Activated CD8-positive, alpha-beta memory T cell treated with anti-CD3 and anti-CD28 coated beads for 24 hours (primary cell): ENCODE measurements at regions not wholly inside any gene's neighbourhood (a gene's known extent, or its start where the extent isn't known, plus 50 kb on each side); places are given as distances from the start of the nearest gene placed in this dataset.

Experiments
- DNase-seq: peaks from one replicate; pipeline ENCODE4 v3.0.0-alpha.2; 2020

DNA sequence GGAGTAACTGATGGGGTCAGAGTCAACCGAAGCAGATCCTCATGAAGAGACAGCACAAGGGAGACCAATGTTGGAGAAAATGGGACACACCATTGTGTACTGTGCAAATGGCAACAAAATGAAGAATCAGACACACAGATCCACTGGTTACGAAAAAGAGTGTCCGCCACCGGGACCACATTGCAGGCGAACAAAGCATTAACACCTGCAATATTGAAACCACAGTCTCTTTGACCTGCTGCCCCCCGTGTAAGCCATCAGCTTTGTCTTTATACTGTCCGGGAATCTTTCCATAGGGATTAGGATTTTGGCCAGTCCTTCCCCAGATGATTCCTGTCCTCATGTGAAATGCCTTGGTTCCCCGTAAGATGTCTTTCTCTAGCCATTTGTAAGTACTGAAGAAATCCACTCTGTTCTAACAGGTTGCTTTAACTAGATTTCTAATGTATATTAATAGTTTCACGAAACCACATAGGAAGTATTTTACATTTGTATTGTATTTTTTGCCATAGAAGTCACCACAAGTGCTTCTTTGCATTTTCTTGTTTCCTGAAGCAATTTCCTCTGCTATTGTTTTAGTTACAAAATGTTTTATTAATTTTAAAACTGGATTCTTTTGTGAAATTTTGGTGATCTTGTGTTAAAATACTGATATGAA is 140.8 kb upstream of the NFE2L3 start:
- DNase-seq = no peak

DNA sequence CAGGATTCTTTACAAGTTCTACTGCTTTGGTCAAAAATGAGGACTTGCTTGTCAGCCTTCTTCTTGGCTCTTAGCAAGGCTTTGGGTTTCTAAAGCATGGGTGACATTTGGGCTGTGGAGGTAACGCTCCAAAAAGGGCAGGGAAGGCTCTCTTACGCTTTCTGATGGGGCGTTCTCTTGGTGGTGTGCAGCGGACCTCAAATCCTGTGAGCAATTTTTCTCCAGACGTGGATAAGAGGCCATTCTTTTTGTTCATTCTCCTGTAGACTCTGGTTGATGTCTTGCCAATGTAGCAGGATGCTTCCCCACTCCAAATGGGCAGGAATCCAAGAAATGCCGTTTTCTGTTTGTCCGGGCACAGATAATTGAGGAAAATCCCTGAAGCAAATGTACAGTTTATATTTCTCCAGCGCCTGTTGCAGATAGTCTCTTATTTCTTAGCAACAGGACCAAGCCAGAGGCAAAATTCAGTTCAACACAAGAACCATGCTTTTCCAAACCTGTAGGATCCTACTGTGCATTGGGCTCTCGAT is 138.4 kb upstream of the NFE2L3 start:
- DNase-seq = no peak

DNA sequence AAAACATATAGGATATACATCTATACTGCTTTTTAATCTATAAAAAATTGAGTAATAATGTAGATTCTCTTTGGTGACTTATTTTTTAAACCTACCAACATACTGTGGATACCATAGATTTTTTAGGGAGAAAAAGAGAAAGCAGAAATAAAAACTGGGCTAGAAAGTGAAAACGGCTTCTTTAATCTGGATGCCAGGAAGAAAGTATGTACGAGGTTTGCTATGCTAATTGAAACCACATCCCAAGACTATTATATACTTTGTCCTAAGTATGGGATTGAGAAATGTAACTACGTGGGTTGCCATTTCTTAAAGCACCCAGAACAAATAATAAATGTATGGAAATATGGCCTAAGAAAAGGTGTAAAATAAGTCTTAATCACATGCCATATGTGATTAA is 129.0 kb upstream of the NFE2L3 start:
- DNase-seq = no peak

DNA sequence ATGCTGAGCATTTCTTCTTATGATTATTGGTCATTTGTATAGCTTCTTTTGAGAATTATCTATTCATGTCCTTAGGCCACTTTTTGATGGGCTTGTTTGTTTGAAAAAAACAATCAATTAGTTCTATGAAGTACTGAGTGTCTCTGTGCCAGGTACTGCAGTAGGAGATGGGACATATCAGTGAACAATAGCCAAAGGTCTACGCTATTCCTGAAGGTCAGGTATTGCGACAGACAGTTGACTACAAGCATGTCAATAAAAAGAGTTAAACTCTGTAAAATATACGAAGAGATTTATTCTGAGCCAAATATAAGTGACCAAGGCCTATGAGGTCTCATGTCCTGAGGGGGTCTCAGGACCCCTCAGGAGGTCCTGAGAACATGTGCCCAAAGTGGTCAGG is 122.1 kb upstream of the NFE2L3 start:
- no peak for DNase-seq

DNA sequence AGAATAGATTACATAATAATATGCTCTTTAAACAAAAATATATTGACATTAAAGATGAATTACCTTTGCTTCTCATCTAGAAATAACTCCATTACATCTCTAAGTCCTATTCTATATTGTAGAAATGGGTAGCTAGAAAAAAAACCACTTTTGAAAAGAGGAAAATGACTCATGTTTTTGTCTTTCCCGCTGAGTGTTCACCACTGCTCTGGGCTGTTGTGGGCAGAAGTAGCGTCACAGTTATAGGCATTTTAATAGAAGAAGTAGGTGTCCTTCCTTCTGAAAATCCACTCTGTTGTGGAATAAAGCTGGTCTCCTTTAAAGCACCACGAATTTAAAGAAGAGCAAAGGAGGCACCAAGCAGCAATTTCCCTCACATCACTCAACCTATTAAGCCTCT is 117.6 kb upstream of the NFE2L3 start:
- no peak for DNase-seq

DNA sequence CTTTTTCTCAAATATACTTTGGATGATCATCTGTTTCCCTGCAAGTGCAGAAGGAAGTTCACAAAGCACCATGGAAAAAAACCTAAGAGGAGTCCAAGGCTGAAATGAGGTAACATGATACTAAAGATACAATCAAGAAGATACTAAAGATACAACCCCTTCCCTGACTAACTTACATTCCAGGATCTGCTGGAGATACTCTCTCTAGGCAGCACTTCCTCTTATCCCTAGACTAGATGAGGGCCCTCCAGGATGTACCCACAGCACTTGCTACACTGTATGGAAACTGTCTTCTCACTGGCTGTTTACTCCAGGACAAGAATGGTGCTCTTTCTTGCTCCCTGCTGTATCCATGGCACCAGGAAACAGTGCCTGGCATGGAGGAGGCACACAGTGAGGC is 116.4 kb upstream of the NFE2L3 start:
- no peak for DNase-seq

DNA sequence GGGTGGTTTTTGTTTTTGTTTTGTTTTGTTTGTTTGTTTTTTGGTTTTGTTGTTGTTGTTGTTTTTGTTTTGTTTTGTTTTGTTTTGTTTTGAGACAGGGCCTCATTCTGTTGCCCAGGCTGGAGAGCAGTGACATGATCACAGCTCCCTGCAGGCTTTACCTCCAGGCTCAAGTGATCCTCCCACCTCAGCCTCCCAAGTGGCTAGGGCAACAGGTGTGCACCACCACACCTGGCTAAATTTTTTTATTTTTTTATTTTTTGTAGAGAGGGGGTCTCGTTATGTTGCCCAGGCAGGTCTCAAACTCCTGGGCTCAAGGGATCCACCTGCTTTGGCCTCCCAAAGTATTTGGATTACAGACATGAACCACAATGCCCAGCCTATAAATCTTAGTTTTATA is 115.9 kb upstream of the NFE2L3 start:
- no peak for DNase-seq

DNA sequence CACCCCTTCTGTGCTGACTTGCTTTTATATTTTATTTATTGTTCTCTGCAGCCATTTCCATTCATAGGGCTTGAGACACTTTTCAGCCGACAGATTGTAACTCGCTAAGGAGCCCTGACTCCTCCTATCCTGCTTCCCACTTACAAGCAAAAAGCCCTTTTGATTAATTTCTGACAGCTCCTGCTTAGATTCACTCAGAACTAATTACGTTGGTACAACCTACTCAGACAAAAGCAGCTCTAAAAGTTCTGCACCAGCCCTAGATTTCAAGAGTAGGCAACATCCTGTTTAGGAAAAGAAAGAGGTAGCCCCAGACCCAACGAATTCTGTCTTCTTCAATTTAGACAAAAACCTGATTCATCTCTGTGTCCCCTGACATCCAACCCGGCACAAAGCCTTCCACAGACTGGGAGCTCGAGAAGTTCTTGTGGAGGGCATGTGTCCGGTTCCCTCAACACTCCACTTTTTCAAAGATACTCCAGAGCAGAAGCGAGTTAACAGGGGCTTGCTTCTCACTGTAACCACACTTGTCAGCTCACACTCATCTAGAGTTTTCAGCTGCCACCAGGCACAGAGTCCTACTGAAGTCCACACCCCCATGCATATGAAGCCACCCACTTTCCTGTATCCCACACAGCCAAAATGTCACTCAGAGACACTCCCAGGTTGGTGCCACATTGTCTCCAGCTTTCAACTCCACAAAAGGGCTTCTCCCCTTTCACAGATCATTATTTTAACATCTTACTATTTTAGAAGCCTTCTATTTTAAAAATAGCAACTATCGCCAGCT is 113.6 kb upstream of the NFE2L3 start:
- DNase-seq = no peak

DNA sequence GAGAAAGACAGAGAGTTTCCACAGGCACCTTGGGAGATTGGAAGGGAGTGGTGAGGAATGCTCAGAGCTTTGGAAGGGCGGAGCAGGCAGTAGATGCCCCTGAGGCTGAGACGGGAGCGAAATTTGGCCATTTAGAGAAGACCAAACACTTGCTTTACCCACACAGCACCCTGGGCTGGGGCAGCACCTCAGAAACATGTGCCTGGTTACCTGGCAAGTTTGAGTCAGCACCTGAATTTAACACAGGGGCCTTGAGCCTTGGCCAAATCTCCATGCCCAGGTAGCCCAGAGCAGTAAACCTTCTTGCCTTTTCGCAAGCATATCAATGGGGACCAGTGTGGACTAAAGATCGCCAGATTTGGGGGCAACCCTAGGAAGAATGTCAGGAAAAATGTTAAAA is 111.9 kb upstream of the NFE2L3 start:
- no peak for DNase-seq

DNA sequence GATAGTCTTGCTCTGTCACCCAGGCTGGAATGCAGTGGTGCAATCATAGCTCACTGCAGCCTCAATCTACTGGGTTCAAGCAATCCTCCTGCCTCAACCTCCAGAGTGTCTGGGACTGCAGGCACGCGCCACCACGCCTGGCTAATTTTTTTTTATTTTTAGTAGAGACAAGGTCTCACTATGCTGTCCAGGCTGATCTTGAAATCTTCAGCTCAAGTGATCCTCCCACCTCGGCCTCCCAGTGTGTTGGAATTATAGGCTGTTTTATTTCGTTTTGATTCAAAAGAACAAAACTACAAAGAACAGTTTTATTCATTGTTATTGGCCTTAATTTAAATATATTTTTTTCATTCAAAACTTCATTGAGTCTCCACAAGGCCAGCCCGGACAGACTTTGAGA is 109.8 kb upstream of the NFE2L3 start:
- no peak for DNase-seq

DNA sequence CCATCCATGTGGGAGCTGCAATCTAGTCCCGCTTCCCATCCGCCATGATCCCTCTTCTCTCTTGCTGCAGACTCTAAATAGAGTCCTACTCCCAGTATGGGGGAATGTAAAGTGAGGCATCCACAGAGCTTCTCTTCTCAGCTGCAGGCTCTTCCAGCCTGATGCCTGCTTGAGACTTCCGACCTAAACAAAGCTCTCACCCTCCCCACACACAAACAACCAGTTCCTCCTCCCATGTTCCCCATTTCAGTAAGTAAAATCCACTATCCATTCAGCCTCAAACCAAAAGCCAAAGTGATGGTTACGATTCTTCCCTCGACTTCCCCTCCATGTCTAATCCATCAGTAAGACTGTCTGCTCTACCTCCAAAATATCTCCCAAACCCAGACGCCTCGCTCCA is 108.2 kb upstream of the NFE2L3 start:
- DNase-seq = no peak

DNA sequence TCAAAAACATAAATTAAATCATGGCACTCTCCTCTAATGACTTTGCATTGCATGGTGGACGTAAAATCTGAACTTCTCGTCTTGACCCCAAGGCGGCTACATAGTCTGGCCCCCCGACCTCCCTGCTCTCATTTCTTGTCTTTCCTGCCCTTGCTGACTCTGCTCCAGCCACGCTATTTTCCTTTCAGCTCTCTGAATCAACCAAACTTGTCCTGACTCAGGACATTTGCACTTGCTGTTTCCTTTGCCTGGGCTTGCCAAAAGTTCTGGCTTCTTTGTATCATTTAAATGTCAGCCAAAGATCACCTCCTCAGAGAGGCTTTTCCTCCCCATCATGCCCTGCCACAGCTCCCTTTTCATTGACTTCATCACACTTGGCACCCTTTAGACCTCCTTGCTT is 107.7 kb upstream of the NFE2L3 start:
- no peak for DNase-seq

DNA sequence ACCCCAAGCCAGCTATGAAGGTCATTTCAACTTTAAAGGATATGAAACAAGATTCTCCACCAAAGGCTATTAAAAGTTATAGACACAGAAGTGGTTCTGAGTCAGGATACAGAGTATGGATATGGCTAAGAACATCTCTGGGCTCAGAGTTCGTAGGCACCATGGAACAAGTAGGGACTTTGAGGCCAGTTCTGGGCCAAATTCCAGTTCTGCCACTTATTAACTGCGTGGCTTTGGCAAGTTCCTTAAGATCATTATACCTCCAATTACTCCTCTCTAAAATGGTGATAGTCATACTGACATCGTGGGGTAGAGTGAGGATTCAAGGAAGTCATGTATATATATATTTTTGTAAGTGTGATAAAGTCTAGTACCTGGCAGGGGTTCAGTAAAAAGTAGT is 105.8 kb upstream of the NFE2L3 start:
- no peak for DNase-seq

DNA sequence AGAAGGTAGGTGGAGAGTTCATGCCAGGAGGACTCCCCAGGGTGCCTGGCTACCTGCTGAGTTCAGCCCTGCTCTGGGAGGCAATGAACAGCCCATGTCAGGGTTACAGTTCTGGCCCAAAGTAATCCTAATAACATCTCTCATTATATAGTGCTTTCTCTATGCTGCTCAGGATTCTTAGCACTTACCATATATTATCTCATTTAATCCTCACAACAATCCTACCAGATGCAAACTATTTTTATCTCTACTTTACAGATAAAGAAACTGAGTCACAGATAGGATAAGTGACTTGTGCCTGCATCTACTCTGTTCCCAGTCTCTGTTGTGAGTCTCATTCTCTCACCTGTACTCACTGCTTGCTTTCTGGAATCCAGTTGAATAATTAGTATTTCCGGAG is 105.1 kb upstream of the NFE2L3 start:
- no peak for DNase-seq

DNA sequence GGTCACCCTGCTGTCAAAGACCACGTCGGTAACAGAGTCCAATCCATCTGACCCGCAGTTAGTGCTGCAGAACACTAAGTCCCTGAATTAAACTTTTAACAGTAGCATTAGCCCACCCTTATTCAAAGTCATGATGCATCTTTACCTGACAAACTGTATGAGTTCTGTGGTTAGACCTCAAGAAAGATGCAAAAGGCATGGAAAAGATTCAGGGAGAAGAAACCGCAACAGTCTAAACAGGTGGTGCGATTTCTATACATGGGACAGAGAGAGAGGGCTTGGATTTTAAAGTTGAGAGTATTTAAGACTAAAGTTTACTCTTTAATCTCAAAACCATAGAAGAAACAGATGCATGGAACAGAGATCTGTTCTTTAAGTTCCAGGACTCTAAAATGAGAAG is 103.3 kb upstream of the NFE2L3 start:
- no peak for DNase-seq

DNA sequence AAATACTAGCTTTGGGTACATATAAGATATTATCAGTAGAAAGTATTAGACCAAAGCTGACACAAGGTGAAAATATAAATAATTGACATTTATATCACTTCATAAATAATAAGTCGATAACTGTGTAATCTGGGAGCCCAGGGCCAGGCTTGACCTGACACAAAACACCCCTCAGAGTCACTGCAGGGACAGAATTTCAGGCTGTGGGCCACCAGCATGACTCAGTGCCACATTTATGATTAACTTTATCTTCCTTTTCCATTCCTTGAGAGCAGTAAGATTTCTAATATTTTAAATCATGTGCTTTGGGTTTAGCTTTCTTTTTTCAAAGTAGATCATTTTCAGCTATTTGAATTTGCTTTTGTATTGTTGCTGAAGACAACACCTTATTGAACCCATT is 102.9 kb upstream of the NFE2L3 start:
- no peak for DNase-seq

DNA sequence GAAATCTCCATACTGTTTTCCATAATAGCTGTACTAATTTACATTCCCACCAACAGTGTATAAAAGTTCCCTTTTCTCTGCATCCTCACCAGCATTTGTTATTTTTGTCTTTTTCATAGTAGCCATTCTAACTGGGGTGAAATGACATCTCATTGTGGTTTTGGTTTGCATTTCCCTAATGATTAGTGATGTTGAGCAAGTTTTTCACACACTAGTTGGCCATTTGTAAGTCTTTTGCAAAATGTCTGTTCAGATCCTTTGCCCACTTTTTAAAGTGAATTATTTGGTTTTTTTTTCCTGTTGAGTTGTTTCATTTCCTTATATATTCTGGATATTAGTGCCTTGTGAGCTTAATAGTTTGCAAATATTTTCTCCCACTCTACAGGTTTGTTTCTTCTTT is 101.0 kb upstream of the NFE2L3 start:
- DNase-seq = no peak

DNA sequence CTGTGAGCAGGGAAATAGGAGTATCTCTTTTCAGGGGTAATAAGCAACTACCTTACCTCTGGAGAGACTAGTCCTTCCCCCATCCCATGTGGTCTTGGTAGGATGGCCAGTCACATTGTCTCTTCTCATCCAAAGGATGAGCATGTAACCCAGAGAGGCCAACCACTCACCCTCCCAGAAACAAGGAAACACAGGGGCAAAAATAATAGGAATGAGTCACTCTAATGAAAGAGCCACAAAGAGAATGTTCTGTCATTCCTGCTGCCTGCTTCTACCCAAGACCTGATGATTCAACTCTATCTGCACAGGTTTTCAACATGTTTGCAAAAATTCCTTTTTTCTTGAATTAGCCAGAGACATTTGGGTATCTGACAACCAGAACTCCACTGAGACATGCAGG is 99.3 kb upstream of the NFE2L3 start:
- no peak for DNase-seq

DNA sequence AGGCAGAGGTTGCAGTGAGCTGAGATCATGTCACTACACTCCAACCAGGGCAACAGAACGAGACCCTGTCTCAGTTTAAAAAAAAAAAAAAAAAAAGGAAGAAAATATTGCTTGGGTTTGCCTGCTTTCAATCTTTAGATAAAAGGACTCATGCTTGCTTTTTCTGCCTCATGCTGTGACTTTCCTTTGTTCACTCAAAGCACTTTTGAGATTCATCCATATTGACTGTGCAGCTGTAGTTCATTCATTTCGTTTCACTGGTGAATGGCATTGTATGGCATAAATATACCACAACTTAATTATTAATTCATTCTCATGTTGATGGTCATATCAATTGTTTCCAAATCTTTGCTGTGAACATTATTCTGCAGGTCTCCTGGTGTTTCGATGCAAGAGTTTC is 97.6 kb upstream of the NFE2L3 start:
- DNase-seq = no peak

DNA sequence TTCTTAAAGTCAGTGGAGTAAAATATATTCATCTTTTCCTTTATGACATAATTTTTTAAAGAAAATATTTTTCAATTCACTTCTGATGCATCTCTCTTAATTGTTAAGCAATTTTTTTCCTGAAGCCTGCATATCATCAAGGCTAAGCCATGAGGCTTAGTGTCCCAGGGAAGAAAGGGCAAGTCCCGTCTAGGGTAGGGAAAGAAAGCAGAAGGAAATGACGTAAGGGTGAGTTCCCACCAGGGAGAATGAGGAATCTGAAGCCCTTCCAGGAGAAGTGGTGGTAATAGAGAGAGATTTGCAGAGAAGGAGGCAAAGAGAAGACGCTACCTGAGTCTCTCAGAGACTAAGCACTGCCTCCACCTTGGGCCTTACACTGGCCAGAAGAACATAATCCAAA is 96.8 kb upstream of the NFE2L3 start:
- DNase-seq = no peak

DNA sequence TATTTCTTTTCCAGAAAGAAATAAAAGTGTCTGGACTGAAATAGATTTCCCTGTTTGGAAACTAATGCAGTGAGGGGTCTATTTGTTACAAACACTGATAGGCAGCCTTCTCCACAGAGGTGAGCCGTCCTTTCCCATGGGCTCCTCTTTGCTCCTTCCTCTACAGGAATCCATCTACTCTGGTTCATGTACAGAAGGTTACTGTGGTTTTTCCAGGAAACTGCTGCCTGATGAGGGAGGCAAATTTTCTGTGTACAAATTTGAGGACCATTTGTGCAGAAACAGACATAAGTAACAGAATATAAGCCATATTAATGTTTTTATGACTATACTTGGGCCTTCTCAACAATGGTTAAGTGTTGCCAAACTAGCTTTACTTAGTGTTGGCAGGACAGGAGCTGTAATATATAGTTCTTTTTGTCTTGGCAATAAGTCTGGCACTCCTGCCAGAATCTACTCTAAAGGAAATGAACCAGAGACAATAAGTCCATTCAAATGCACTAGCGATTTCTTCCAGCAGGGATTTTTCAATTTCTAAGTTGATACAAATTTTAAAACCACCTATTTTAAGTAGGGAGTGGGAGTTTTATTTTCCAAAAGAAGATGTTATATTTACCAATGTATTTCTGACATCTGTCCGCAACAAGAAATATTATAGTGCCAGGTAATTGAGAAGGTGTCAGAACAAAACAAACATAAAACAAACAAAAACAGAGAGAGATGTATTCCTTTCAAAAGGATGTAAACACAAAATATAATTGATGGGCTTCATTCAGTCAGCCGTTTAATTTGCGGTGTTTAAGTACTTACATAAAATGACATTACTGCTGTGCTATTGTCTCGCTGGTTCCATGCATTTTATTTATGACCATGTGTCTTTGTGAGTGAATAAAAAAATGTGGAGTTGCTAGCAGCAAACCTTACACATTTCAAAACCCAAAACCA is 91.0 kb upstream of the NFE2L3 start:
- DNase-seq = no peak

DNA sequence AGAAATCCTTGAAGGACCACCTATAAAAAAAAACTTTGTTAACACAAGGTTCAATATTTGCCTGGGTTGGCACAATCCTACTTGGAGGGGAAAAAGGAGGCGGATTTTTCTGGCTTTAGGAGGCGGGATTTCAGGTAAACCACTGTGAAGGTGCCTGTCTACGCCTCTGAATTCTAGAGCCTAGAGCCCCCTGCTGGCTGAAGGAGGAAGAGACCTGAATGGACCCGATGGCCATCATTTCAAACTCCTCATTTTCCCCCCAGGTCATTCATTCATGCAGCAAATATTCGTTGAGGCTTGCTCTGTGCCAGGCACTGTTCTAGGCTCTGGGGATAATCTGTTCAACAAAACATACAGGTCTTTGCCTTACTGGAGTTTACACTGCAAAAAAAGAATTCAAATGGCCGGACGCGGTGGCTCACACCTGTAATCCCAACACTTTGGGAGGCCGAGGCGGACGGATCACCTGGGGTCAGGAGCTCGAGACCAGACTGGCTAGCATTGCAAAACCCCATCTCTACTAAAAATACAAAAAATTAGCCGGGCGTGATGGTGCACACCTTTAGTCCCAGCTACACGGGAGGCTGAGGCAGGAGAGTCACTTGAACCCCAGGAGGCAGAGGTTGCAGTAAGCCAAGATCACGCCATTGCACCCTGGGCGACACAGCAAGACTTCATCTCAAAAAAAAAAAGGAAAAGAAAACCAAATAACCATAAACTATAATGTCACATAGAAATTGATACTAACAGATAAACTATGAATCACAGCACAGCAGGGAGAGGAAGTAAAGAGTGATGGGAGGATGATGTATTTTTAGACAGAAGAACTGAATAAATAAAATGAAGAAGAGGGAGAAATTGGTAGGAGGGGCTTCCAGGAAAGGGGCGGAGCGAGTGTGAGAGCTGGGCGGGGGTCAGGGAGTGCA is 90.1 kb upstream of the NFE2L3 start:
- peak; percentile 86 for DNase-seq
